H1 (cell line): ENCODE measurements at regions not wholly inside any gene's neighbourhood (a gene's known extent, or its start where the extent isn't known, plus 50 kb on each side); places are given as distances from the start of the nearest gene placed in this dataset.

Experiments used
- CTCF ChIA-PET: fragments of 300-600 bp; sonication (Branson Sonifier 250); formaldehyde crosslinking; loops from one replicate; lab custom pipeline; 2021; ENCODE audit not compliant: partially characterized antibody; lab: Charles Lee
- POLR2A ChIA-PET: fragments of 300-600 bp; sonication (Branson Sonifier 250); formaldehyde crosslinking; loops from one replicate; lab custom pipeline; 2021; ENCODE audit warnings: inconsistent platforms; ENCODE audit not compliant: partially characterized antibody; lab: Charles Lee
- DNase-seq, 2 experiments: peaks; one replicate each; pipeline versions ENCODE4 v3.0.0 to v3.0.0-alpha.2; 2010 to 2022; ENCODE audit warnings: low spot score in 2 of 2, low read depth in 1 of 2, mixed read lengths in 1 of 2
- FAIRE-seq: peaks from 2 replicates; lab custom pipeline; 2011; peaks lifted over from hg19 to GRCh38; lab: Jason Lieb, UNC
- H2AFZ ChIP-seq: 2 replicates; pipeline ENCODE4 v1.8.1; 2012; ENCODE audit warnings: low read length, inconsistent platforms
- H2AK5ac ChIP-seq: 2 replicates; pipeline ENCODE4 v1.6.1; 2013; ENCODE audit warnings: low read depth, low read length
- H2BK120ac ChIP-seq: replicated peaks from 2 replicates; pipeline ENCODE3; 2013; ENCODE audit warnings: low read depth, low read length, inconsistent platforms
- H2BK12ac ChIP-seq: 2 replicates; pipeline ENCODE4 v1.6.1; 2013; ENCODE audit warnings: low read depth, low read length
- H2BK15ac ChIP-seq: 2 replicates; pipeline ENCODE4 v1.6.1; 2013; ENCODE audit warnings: low read length
- H2BK20ac ChIP-seq: 2 replicates; pipeline ENCODE4 v1.6.1; 2013; ENCODE audit warnings: low read length
- H2BK5ac ChIP-seq: 2 replicates; pipeline ENCODE4 v1.6.1; 2013; ENCODE audit warnings: low read depth, low read length
- H3K14ac ChIP-seq: 2 replicates; pipeline ENCODE4 v1.6.1; 2013; ENCODE audit warnings: inconsistent platforms; ENCODE audit not compliant: insufficient read length
- H3K18ac ChIP-seq: 2 replicates; pipeline ENCODE4 v1.6.1; 2013; ENCODE audit warnings: low read length; ENCODE audit errors: extremely low read depth
- H3K23ac ChIP-seq: 2 replicates; pipeline ENCODE4 v1.6.1; 2013; ENCODE audit warnings: inconsistent platforms; ENCODE audit not compliant: insufficient read length
- H3K23me2 ChIP-seq: 2 replicates; pipeline ENCODE4 v1.6.1; 2013; ENCODE audit warnings: low read depth, low read length
- H3K27ac ChIP-seq: 2 replicates; pipeline ENCODE4 v1.6.1; 2011; ENCODE audit warnings: low read depth, low read length, inconsistent platforms
- H3K27me3 ChIP-seq, 4 experiments: replicated peaks in 1 of 4; 1 replicate in 1 of 4; 2 replicates in 3 of 4; pipeline versions ENCODE4 v1.6.1 to v1.8.1; 2011 to 2013; ENCODE audit warnings: low read length in 3 of 4, mild to moderate bottlenecking in 3 of 4, inconsistent platforms in 2 of 4, mixed read lengths in 2 of 4, moderate library complexity in 1 of 4; ENCODE audit not compliant: control insufficient read depth in 3 of 4, insufficient read depth in 3 of 4; ENCODE audit errors: extremely low read depth in 1 of 4
- H3K36me3 ChIP-seq, 4 experiments: 2 replicates each; pipeline versions ENCODE4 v1.6.1 to v1.8.1; 2011 to 2013; ENCODE audit warnings: mild to moderate bottlenecking in 4 of 4, low read length in 3 of 4, moderate library complexity in 2 of 4, control low read depth in 1 of 4, inconsistent platforms in 1 of 4; ENCODE audit not compliant: insufficient read depth in 4 of 4, control insufficient read depth in 2 of 4
- H3K4ac ChIP-seq: replicated peaks from 2 replicates; pipeline ENCODE3; 2013; ENCODE audit warnings: low read length, low read depth, mixed read lengths, inconsistent platforms; ENCODE audit not compliant: insufficient read length
- H3K4me1 ChIP-seq, 4 experiments: replicated peaks in 1 of 4; 1 replicate in 1 of 4; 2 replicates in 3 of 4; pipeline versions ENCODE4 v1.6.1 to v1.8.1; 2011 to 2013; ENCODE audit warnings: low read length in 3 of 4, inconsistent platforms in 2 of 4, mixed read lengths in 1 of 4; ENCODE audit not compliant: insufficient read depth in 4 of 4, control insufficient read depth in 3 of 4
- H3K4me2 ChIP-seq, 2 experiments: 2 replicates each; pipeline versions ENCODE4 v1.6.1 to v1.8.1; 2011 to 2013; ENCODE audit warnings: low read depth in 2 of 2, low read length in 2 of 2, control low read depth in 1 of 2, inconsistent platforms in 1 of 2, mild to moderate bottlenecking in 1 of 2; ENCODE audit not compliant: insufficient read depth in 1 of 2
- H3K4me3 ChIP-seq, 4 experiments: fragments of 200-600, 300-600 bp in 1 of 4; sonication (generic), shearing (Covaris generic), sonication (Bioruptor Twin) in 1 of 4; 2 replicates each; pipeline versions ENCODE4 v1.5.1 to v1.8.1; 2011 to 2016; ENCODE audit warnings: low read length in 4 of 4, low read depth in 3 of 4, control low read depth in 2 of 4, inconsistent platforms in 2 of 4, mild to moderate bottlenecking in 2 of 4, mixed read lengths in 1 of 4, moderate library complexity in 1 of 4; ENCODE audit not compliant: insufficient read depth in 2 of 4; ENCODE audit errors: extremely low read depth in 1 of 4
- H3K56ac ChIP-seq: replicated peaks from 2 replicates; pipeline ENCODE3; 2013; ENCODE audit warnings: low read depth, mild to moderate bottlenecking, mixed read lengths, low read length, inconsistent platforms; ENCODE audit not compliant: insufficient read length
- H3K79me1 ChIP-seq: 2 replicates; pipeline ENCODE4 v1.6.1; 2013; ENCODE audit warnings: low read depth, low read length, control low read depth
- H3K79me2 ChIP-seq, 2 experiments: 2 replicates each; pipeline versions ENCODE4 v1.6.1 to v1.8.1; 2012 to 2013; ENCODE audit warnings: low read length in 2 of 2, mild to moderate bottlenecking in 2 of 2, inconsistent platforms in 1 of 2; ENCODE audit not compliant: insufficient read depth in 2 of 2, control insufficient read depth in 1 of 2
- H3K9ac ChIP-seq, 4 experiments: replicated peaks in 1 of 4; 1 replicate in 1 of 4; 2 replicates in 3 of 4; pipeline versions ENCODE4 v1.6.1 to v1.8.1; 2011 to 2013; ENCODE audit warnings: low read depth in 3 of 4, low read length in 3 of 4, control low read depth in 2 of 4, mild to moderate bottlenecking in 2 of 4, moderate library complexity in 2 of 4, inconsistent platforms in 1 of 4; ENCODE audit errors: extremely low read depth in 1 of 4
- H3K9me3 ChIP-seq, 2 experiments: 2 replicates each; pipeline versions ENCODE4 v1.6.1 to v1.8.1; 2012 to 2013; ENCODE audit warnings: mild to moderate bottlenecking in 2 of 2, moderate library complexity in 2 of 2, control low read depth in 1 of 2, inconsistent platforms in 1 of 2, low read depth in 1 of 2, low read length in 1 of 2, mixed read lengths in 1 of 2; ENCODE audit not compliant: insufficient read depth in 2 of 2
- H4K20me1 ChIP-seq, 2 experiments: replicated peaks in 1 of 2; 2 replicates each; pipeline versions ENCODE3 to v1.8.1; 2011 to 2013; ENCODE audit warnings: inconsistent platforms in 2 of 2, low read length in 2 of 2, mild to moderate bottlenecking in 1 of 2; ENCODE audit not compliant: insufficient read depth in 2 of 2, control insufficient read depth in 1 of 2
- H4K5ac ChIP-seq: 2 replicates; pipeline ENCODE4 v1.6.1; 2013; ENCODE audit warnings: low read length, low read depth, mixed read lengths, inconsistent platforms; ENCODE audit not compliant: insufficient read length
- H4K8ac ChIP-seq: 2 replicates; pipeline ENCODE4 v1.8.0; 2013; ENCODE audit warnings: mild to moderate bottlenecking, moderate library complexity, low read length, inconsistent platforms; ENCODE audit not compliant: insufficient read depth; ENCODE audit errors: extremely low read depth
- H4K91ac ChIP-seq: replicated peaks from 2 replicates; pipeline ENCODE3; 2013; ENCODE audit warnings: low read length, mixed read lengths, inconsistent platforms; ENCODE audit not compliant: insufficient read length
- CEBPB ChIP-seq: IDR thresholded peaks from 2 replicates; pipeline ENCODE4 v1.6.1; 2012; ENCODE audit warnings: low read depth, low read length
- CHD2 ChIP-seq: IDR thresholded peaks from 2 replicates; pipeline ENCODE4 v1.6.1; 2012; ENCODE audit warnings: low read length, improper control_type of control experiment
- E2F6 ChIP-seq: IDR thresholded peaks from 2 replicates; pipeline ENCODE4 v1.6.1; 2012; ENCODE audit warnings: inconsistent platforms
- HDAC2 ChIP-seq, 2 experiments: fragments of 300-600 bp in 1 of 2; sonication (generic) in 1 of 2; IDR thresholded peaks; 2 replicates each; pipeline ENCODE4 v1.6.1; 2011 to 2012; ENCODE audit warnings: low read depth in 2 of 2, low read length in 2 of 2, mild to moderate bottlenecking in 2 of 2, moderate library complexity in 2 of 2, borderline replicate concordance in 1 of 2, inconsistent platforms in 1 of 2
- NRF1 ChIP-seq: IDR thresholded peaks from 2 replicates; pipeline ENCODE4 v1.6.1; 2011; ENCODE audit warnings: mild to moderate bottlenecking, low read depth, low read length, improper control_type of control experiment
- SAP30 ChIP-seq: fragments of 300-600 bp; sonication (generic); IDR thresholded peaks from 2 replicates; pipeline ENCODE4 v1.7.1; 2012; ENCODE audit warnings: low read length, moderate library complexity, mild to moderate bottlenecking, inconsistent platforms; ENCODE audit not compliant: insufficient read depth, insufficient replicate concordance
- SIRT6 ChIP-seq: IDR thresholded peaks from one replicate; pipeline ENCODE4 v1.7.1; 2012; ENCODE audit warnings: low read length, inconsistent platforms
- SRF ChIP-seq: IDR thresholded peaks from 2 replicates; pipeline ENCODE4 v1.6.1; 2011; ENCODE audit warnings: mild to moderate bottlenecking, low read depth, low read length, moderate library complexity
- TAF7 ChIP-seq: optimal IDR thresholded peaks from 2 replicates; pipeline ENCODE3; 2011; ENCODE audit warnings: low read depth, mild to moderate bottlenecking, inconsistent platforms, low read length, moderate library complexity, borderline replicate concordance
- TEAD4 ChIP-seq: IDR thresholded peaks from 2 replicates; pipeline ENCODE4 v1.6.1; 2012; ENCODE audit warnings: low read depth, low read length, inconsistent platforms, mixed read lengths
- YY1 ChIP-seq: IDR thresholded peaks from 2 replicates; pipeline ENCODE4 v1.6.1; 2011; ENCODE audit warnings: low read depth, mild to moderate bottlenecking, low read length
- ZNF274 ChIP-seq: IDR thresholded peaks from 2 replicates; pipeline ENCODE4 v1.7.0; 2012; ENCODE audit warnings: low read length, borderline replicate concordance; ENCODE audit errors: extremely low read depth
- TF ChIP-seq, protein P1 (sequence below): IDR thresholded peaks from 2 replicates; pipeline ENCODE4 v1.6.1; 2011; ENCODE audit warnings: low read length, improper control_type of control experiment

- TF ChIP-seq CHD2, result no peak
- no peak for TF ChIP-seq SRF
These were observed 537.6 kb downstream of the PLOD2 start (continued) for GRCh38 chr3:145623349-145623748.

DNA sequence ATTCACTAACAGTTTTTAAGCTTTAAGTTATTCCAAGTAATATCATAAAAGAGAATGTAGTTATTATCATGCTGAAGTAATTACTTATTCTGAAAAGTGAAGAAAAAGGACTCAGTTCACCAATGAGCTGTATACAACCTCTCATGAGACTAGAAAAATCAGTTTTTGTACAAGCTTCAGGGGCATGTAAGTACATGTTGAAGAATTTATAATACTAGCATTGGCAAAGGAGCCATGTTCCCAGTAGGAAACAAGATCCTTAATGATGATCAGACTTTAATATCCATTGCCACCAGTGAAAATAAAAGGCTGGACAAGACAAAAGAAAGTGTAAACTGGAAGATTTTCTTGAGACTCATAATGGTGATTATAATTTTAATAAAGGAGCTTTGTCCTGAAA is 532.8 kb downstream of the PLOD2 start:
- Histone ChIP-seq H4K8ac (no peak overlapping the region), H3K4me3 (no peak overlapping the region), H2BK120ac (no peak overlapping the region), H3K23ac (no peak overlapping the region), H3K14ac (no peak overlapping the region), H3K18ac (no peak overlapping the region), H2BK5ac (no peak overlapping the region), H3K56ac (no peak overlapping the region), H2BK20ac (no peak overlapping the region), H2BK15ac (no peak overlapping the region), H3K9ac (no peak overlapping the region), H3K9me3 (no peaks in the 10 kb centered on the region), H3K4me2 (no peak overlapping the region), H4K5ac (no peak overlapping the region), H3K79me1 (no peaks in the 10 kb centered on the region), H4K20me1 (no peaks in the 10 kb centered on the region), H3K4ac (no peak overlapping the region), H2AFZ (no peak overlapping the region), H3K79me2 (no peaks in the 10 kb centered on the region), H3K4me1 (no peaks in the 10 kb centered on the region), H4K91ac (no peak overlapping the region), H2BK12ac (no peak overlapping the region), H3K36me3 (no peaks in the 10 kb centered on the region), H3K23me2 (no peaks in the 10 kb centered on the region; the same call in 1 of the 2 replicates), H3K27me3 (no peaks in the 10 kb centered on the region), H3K27ac (no peak overlapping the region), H2AK5ac (no peak overlapping the region)
- POLR2A ChIA-PET, result no interaction called here
- FAIRE-seq (no peak), DNase-seq (no peak)
- CTCF ChIA-PET, result interaction anchor here (0.7 to 1.2 kb wide), 3 partner anchors 12 to 475 kb away, joined by 3 to 4 read pairs (median 4); no protein-coding TSS in a partner anchor
- no peak for TF ChIP-seq TAF7
- TF ChIP-seq, protein P1, sequence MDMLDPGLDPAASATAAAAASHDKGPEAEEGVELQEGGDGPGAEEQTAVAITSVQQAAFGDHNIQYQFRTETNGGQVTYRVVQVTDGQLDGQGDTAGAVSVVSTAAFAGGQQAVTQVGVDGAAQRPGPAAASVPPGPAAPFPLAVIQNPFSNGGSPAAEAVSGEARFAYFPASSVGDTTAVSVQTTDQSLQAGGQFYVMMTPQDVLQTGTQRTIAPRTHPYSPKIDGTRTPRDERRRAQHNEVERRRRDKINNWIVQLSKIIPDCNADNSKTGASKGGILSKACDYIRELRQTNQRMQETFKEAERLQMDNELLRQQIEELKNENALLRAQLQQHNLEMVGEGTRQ, result no peak
- no peak for TF ChIP-seq E2F6
- no peak for TF ChIP-seq SRF
- TF ChIP-seq NRF1, result no peak
- TF ChIP-seq ZNF274, result no peak
- TF ChIP-seq SAP30, result no peak
- TF ChIP-seq YY1, result no peak
- TF ChIP-seq TEAD4, result no peak
- no peak for TF ChIP-seq SIRT6
- no peak for TF ChIP-seq HDAC2 (IDR thresholded peaks at IDR 0.05; ENCODE audit: borderline replicate concordance in 1 of 2, low read depth in 2 of 2, low read length in 2 of 2)
- TF ChIP-seq CEBPB, result no peak
